Stomach (tissue), 8 donors: ENCODE measurements at regions not wholly inside any gene's neighbourhood (a gene's known extent, or its start where the extent isn't known, plus 50 kb on each side); places are given as distances from the start of the nearest gene placed in this dataset.

Experiments used
- DNase-seq, 2 donors: peaks; one replicate each; pipeline versions ENCODE4 v3.0.0 to v3.0.0-alpha.2; 2013 to 2019
- H3K27ac ChIP-seq, 5 donors: fragments of 200-600 bp in 4 of 5; sonication (generic) in 4 of 5; one replicate each; pipeline ENCODE4 v1.5.1; 2013 to 2019; ENCODE audit warnings: mild to moderate bottlenecking in 1 of 5, moderate library complexity in 1 of 5
- H3K27me3 ChIP-seq, 3 donors: fragments of 200-600 bp; sonication (generic); one replicate each; pipeline ENCODE4 v1.5.1; 2017 to 2019; ENCODE audit warnings: mixed run types in 1 of 3
- H3K36me3 ChIP-seq, 4 donors: fragments of 200-600 bp; sonication (generic); 1 replicate in 3 of 4; 2 replicates in 1 of 4; pipeline ENCODE4 v1.5.1; 2016 to 2019
- H3K4me1 ChIP-seq, 4 donors: fragments of 200-600 bp; sonication (generic); one replicate each; pipeline ENCODE4 v1.5.1; 2016 to 2019
- H3K4me3 ChIP-seq, 4 donors: fragments of 200-600 bp; sonication (generic) in 3 of 4; one replicate each; pipeline ENCODE4 v1.5.1; 2016 to 2019; ENCODE audit warnings: mild to moderate bottlenecking in 1 of 4
- H3K9me3 ChIP-seq, 4 donors: fragments of 200-600 bp; sonication (generic); one replicate each; pipeline ENCODE4 v1.5.1; 2016 to 2019
- EP300 ChIP-seq: sonication (generic); formaldehyde crosslinking; IDR thresholded peaks from one replicate; pipeline ENCODE4 v1.6.1; 2017; ENCODE audit warnings: antibody characterized with exemption
- POLR2A ChIP-seq, 4 donors: fragments of 450-650 bp; IDR thresholded peaks; one replicate each; pipeline ENCODE4 v1.6.1; 2016; ENCODE audit warnings: antibody characterized with exemption in 4 of 4, control low read depth in 2 of 4, mild to moderate bottlenecking in 1 of 4, moderate library complexity in 1 of 4
- POLR2AphosphoS5 ChIP-seq, 3 donors: sonication (generic); formaldehyde crosslinking; IDR thresholded peaks; one replicate each; pipeline ENCODE4 v1.6.1; 2016; ENCODE audit warnings: antibody characterized with exemption in 3 of 3
- WGBS, 5 donors: extraction: QIAGEN DNeasy Blood & Tissue Kit in 3 of 5; methylation state at CpG; one replicate each; pipeline versions ENCODE4 v1.1.5 to v1.1.7; 2013 to 2018; 5-methylcytosine and 5-hydroxymethylcytosine counted together
- intact Hi-C: fragments of 100-400 bp; cut with DNase I; formaldehyde crosslinking; loops from one replicate; pipeline ENCODE4 v1.15.1; 2023; ENCODE audit warnings: low total_unique reads
- TF ChIP-seq, protein P1 (sequence below), 7 experiments: fragments of 450-650 bp in 4 of 7; fragments of 200-600 bp in 3 of 7; sonication (generic) in 3 of 7; IDR thresholded peaks; one replicate each; pipeline ENCODE4 v1.5.1; 2016 to 2019; ENCODE audit warnings: antibody characterized with exemption in 7 of 7, control low read depth in 2 of 7, mild to moderate bottlenecking in 1 of 7
- donor health status: healthy with polysubstance abuse.
- donor health status: Bipolar disorder and iron deficiency.
- donor health status: healthy.

- peaks cover 0 to 7% (median 3%) of the 10 kb centered on the region in 4 donors for H3K9me3 ChIP-seq
- peak in 1 of 2 donors; percentile 23 for DNase-seq
- no peak overlapping the region for H3K27ac ChIP-seq
- H3K36me3 ChIP-seq: no peaks in the 10 kb centered on the region
- intact Hi-C loops: no loop called here
- H3K4me1 ChIP-seq: no peaks in the 10 kb centered on the region
- no peak overlapping the region for H3K4me3 ChIP-seq
- no peak for TF ChIP-seq EP300
- TF ChIP-seq POLR2AphosphoS5 (IDR thresholded peaks at IDR 0.05): no peak
- peaks cover 0 to 8% (median 0%) of the 10 kb centered on the region in 3 donors for H3K27me3 ChIP-seq
- 31 to 42% (median 35%) methylated on average over 6 of the region's 6 CpGs for WGBS, 5 donors
These were observed 81.2 kb downstream of the INSIG2 start for GRCh38 chr2:118169359-118170005.

- DNase-seq: no peak
- Histone ChIP-seq H3K4me1 (no peaks in the 10 kb centered on the region), H3K9me3 (peaks cover 0 to 13% (median 5%) of the 10 kb centered on the region in 4 donors), H3K27me3 (peaks cover 0 to 8% (median 0%) of the 10 kb centered on the region in 3 donors), H3K4me3 (no peak overlapping the region), H3K27ac (no peak overlapping the region), H3K36me3 (no peaks in the 10 kb centered on the region)
- WGBS, 5 donors: 75 to 88% (median 82%) methylated on average over 3 of the region's 3 CpGs
- intact Hi-C loops: no loop called here
- TF ChIP-seq, protein P1, sequence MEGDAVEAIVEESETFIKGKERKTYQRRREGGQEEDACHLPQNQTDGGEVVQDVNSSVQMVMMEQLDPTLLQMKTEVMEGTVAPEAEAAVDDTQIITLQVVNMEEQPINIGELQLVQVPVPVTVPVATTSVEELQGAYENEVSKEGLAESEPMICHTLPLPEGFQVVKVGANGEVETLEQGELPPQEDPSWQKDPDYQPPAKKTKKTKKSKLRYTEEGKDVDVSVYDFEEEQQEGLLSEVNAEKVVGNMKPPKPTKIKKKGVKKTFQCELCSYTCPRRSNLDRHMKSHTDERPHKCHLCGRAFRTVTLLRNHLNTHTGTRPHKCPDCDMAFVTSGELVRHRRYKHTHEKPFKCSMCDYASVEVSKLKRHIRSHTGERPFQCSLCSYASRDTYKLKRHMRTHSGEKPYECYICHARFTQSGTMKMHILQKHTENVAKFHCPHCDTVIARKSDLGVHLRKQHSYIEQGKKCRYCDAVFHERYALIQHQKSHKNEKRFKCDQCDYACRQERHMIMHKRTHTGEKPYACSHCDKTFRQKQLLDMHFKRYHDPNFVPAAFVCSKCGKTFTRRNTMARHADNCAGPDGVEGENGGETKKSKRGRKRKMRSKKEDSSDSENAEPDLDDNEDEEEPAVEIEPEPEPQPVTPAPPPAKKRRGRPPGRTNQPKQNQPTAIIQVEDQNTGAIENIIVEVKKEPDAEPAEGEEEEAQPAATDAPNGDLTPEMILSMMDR (IDR thresholded peaks at IDR 0.05): no peak
These were observed 80.3 kb downstream of the INSIG2 start for GRCh38 chr2:118168615-118169014.

DNA sequence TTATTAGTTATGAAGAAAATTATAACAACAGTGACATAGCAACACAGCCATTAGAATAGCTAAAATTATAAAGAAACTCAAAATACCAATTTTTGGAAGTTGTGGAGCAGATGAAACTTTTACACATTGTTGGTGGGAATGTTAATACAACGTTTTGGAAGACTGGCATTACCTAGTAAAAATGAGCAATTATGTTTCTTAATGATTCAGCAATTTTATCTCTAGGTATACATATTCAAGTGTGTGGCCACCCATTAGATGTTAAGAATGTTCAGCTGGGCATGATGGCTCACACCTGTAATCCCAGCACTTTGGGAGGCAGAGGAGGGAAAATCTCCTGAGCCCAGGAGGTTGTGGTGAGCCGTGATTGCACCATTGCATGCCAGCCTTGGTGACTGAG, 78.8 kb downstream of the INSIG2 start:
- Histone ChIP-seq H3K9me3 (peaks cover 0 to 14% (median 5%) of the 10 kb centered on the region in 4 donors), H3K4me3 (no peak overlapping the region), H3K36me3 (no peaks in the 10 kb centered on the region), H3K27ac (no peak overlapping the region), H3K27me3 (no peaks in the 10 kb centered on the region), H3K4me1 (no peaks in the 10 kb centered on the region)
- 59 to 85% (median 71%) methylated on average over 2 of the region's 2 CpGs for WGBS, 5 donors
- DNase-seq: no peak
- intact Hi-C loops: no loop called here
- TF ChIP-seq EP300: no peak
- no peak for TF ChIP-seq POLR2A (IDR thresholded peaks at IDR 0.05)
- no peak for TF ChIP-seq POLR2AphosphoS5 (IDR thresholded peaks at IDR 0.05)
- TF ChIP-seq, protein P1 (IDR thresholded peaks at IDR 0.05): no peak

DNA sequence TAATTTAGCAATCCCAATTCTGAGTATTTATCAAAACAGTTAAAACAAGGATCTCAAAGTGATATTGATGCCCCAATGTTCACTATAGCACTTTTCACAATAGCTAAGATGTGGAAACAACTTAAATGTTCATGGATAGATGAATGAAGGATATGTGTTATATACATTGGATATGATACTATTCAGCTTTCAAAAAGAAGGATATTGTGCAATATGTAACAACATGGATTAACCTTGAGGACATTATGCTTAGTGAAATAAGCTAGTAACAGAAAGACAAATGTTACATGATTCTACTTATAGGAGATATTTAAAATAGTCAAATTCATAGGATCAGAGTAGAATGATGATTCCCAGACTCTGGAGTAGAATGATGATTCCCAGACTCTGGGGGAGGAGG, 78.0 kb downstream of the INSIG2 start:
- no peak overlapping the region for H3K27ac ChIP-seq

GRCh38 chr2:118165595-118165994, 77.3 kb downstream of the INSIG2 start:
- DNase-seq: no peak
- no peaks in the 10 kb centered on the region for H3K36me3 ChIP-seq
- 64 to 83% (median 76%) methylated on average over 2 of the region's 2 CpGs for WGBS, 5 donors
- no peak overlapping the region for H3K4me3 ChIP-seq
- no peak overlapping the region for H3K27ac ChIP-seq
- intact Hi-C loops: no loop called here
- TF ChIP-seq POLR2A (IDR thresholded peaks at IDR 0.05): no peak
- TF ChIP-seq POLR2AphosphoS5 (IDR thresholded peaks at IDR 0.05): no peak
- TF ChIP-seq, protein P1 (IDR thresholded peaks at IDR 0.05): no peak
- no peak for TF ChIP-seq EP300
- peaks cover 0 to 14% (median 5%) of the 10 kb centered on the region in 4 donors for H3K9me3 ChIP-seq
- H3K27me3 ChIP-seq: no peaks in the 10 kb centered on the region
- H3K4me1 ChIP-seq: no peaks in the 10 kb centered on the region

More for the DNA sequence above, 78.0 kb downstream of the INSIG2 start:
- peaks cover 0 to 14% (median 5%) of the 10 kb centered on the region in 4 donors for H3K9me3 ChIP-seq
- H3K4me1 ChIP-seq: no peaks in the 10 kb centered on the region
- TF ChIP-seq, protein P1 (IDR thresholded peaks at IDR 0.05): no peak
- no peak for TF ChIP-seq EP300
- TF ChIP-seq POLR2AphosphoS5 (IDR thresholded peaks at IDR 0.05): no peak
- TF ChIP-seq POLR2A (IDR thresholded peaks at IDR 0.05): no peak
- no peak overlapping the region for H3K4me3 ChIP-seq
- intact Hi-C loops: no loop called here
- no peaks in the 10 kb centered on the region for H3K36me3 ChIP-seq
- H3K27me3 ChIP-seq: no peaks in the 10 kb centered on the region
- DNase-seq: no peak
